Neural progenitor cell (in vitro differentiated cells): ENCODE measurements at regions not wholly inside any gene's neighbourhood (a gene's known extent, or its start where the extent isn't known, plus 50 kb on each side); places are given as distances from the start of the nearest gene placed in this dataset.

Experiments used
- CTCF ChIP-seq: fragments of 200-600 bp; sonication (generic); IDR thresholded peaks from 2 replicates; pipeline ENCODE4 v1.5.1; 2017; ENCODE audit warnings: antibody characterized with exemption, mild to moderate bottlenecking
- EZH2 ChIP-seq: fragments of 200-600 bp; sonication (generic); IDR thresholded peaks from 2 replicates; pipeline ENCODE4 v1.6.1; 2017; ENCODE audit warnings: antibody characterized with exemption, mild to moderate bottlenecking, moderate library complexity
- EZH2phosphoT487 ChIP-seq: fragments of 200-600 bp; sonication (generic); IDR thresholded peaks from 2 replicates; pipeline ENCODE4 v1.6.1; 2017; ENCODE audit warnings: antibody characterized with exemption

GRCh38 chr20:41833739-41834138 is 215.6 kb upstream of the CHD6 start:
- TF ChIP-seq CTCF (no peak), EZH2 (no peak), EZH2phosphoT487 (no peak)
